ENCODE measurements at regions not wholly inside any gene's neighbourhood (a gene's known extent, or its start where the extent isn't known, plus 50 kb on each side); places are given as distances from the start of the nearest gene placed in this dataset.

DNA sequence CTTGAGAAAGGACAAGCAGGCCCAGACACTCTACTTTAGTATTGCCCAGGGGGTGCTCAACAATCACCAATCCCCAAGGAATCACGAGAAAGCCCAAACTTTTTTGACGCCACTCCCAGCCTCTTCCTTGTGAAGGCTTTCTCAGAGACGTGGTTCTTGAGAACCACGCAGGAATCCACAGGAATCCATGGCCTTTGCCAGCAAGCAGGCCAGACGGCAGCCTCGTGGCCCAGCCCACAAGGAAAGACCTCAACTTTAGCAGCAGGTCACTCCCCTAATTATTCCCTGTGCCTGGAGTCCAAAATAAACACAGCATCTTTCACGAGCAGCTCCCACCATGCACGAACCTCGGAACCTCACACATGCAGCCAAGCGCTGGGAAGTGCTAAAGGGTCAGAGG lies 104.2 kb downstream of the WT1 start:
- TF ChIP-seq, protein P1, sequence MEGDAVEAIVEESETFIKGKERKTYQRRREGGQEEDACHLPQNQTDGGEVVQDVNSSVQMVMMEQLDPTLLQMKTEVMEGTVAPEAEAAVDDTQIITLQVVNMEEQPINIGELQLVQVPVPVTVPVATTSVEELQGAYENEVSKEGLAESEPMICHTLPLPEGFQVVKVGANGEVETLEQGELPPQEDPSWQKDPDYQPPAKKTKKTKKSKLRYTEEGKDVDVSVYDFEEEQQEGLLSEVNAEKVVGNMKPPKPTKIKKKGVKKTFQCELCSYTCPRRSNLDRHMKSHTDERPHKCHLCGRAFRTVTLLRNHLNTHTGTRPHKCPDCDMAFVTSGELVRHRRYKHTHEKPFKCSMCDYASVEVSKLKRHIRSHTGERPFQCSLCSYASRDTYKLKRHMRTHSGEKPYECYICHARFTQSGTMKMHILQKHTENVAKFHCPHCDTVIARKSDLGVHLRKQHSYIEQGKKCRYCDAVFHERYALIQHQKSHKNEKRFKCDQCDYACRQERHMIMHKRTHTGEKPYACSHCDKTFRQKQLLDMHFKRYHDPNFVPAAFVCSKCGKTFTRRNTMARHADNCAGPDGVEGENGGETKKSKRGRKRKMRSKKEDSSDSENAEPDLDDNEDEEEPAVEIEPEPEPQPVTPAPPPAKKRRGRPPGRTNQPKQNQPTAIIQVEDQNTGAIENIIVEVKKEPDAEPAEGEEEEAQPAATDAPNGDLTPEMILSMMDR (IDR thresholded peaks at IDR 0.05): no peak
- no peak for TF ChIP-seq POLR2A (IDR thresholded peaks at IDR 0.05)
- TF ChIP-seq POLR2AphosphoS5 (IDR thresholded peaks at IDR 0.05; ENCODE audit: insufficient read depth in 1 of 2, low read depth in 1 of 2): no peak
